Stimulated activated memory B cell treated with anti-CD40 and anti-IgM and Interleukin-4, amounts not matched to agents 10 μg/mL and 1 μg/mL and 100 μg/mL, for 72 hours (primary cell): ENCODE measurements at regions not wholly inside any gene's neighbourhood (a gene's known extent, or its start where the extent isn't known, plus 50 kb on each side); places are given as distances from the start of the nearest gene placed in this dataset.
"Not testable (repeated sequence)": the region's sequence is repeated elsewhere in the genome, so short reads cannot be mapped to it uniquely, and the experiment has no call there.

Source experiments
- ATAC-seq: fragments of 150-1000 bp; cut with Tn5 transposase; 2 replicates; pipeline ENCODE4 v1.10.0; 2021
- H3K27ac Mint-ChIP-seq: one replicate; pipeline ENCODE4 v1.8.0; 2022; ENCODE audit warnings: mild to moderate bottlenecking, mixed read lengths
- H3K27me3 Mint-ChIP-seq: one replicate; pipeline ENCODE4 v1.8.0; 2022; ENCODE audit warnings: mixed read lengths
- H3K36me3 Mint-ChIP-seq: one replicate; pipeline ENCODE4 v1.8.0; 2022; ENCODE audit warnings: mixed read lengths
- H3K4me1 Mint-ChIP-seq: one replicate; pipeline ENCODE4 v1.8.0; 2022; ENCODE audit warnings: mixed read lengths
- H3K4me3 Mint-ChIP-seq: one replicate; pipeline ENCODE4 v1.8.0; 2022; ENCODE audit warnings: mild to moderate bottlenecking, moderate library complexity, mixed read lengths
- H3K9me3 Mint-ChIP-seq: one replicate; pipeline ENCODE4 v1.8.0; 2022; ENCODE audit warnings: mixed read lengths

- no peaks in the 10 kb centered on the region for H3K4me1 Mint-ChIP-seq
- peaks cover 19% of the 10 kb centered on the region for H3K9me3 Mint-ChIP-seq
- H3K27ac Mint-ChIP-seq = no peak overlapping the region
- H3K4me3 Mint-ChIP-seq = no peak overlapping the region
- H3K27me3 Mint-ChIP-seq = no peaks in the 10 kb centered on the region
- no peaks in the 10 kb centered on the region for H3K36me3 Mint-ChIP-seq
- no peak for ATAC-seq
Observed at GRCh38 chr9:65432722-65433323, 147.8 kb upstream of the FOXD4L5 start.

GRCh38 chr9:65432051-65432450 lies 147.0 kb upstream of the FOXD4L5 start:
- no peak overlapping the region for H3K27ac Mint-ChIP-seq
- H3K9me3 Mint-ChIP-seq = peaks cover 15% of the 10 kb centered on the region
- ATAC-seq = no peak
- H3K36me3 Mint-ChIP-seq = no peaks in the 10 kb centered on the region
- no peak overlapping the region for H3K4me3 Mint-ChIP-seq
- H3K4me1 Mint-ChIP-seq = no peaks in the 10 kb centered on the region
- no peaks in the 10 kb centered on the region for H3K27me3 Mint-ChIP-seq

- no peak for ATAC-seq
- Mint-ChIP-seq H3K4me1 (peaks cover 5% of the 10 kb centered on the region), H3K36me3 (no peaks in the 10 kb centered on the region), H3K27me3 (no peaks in the 10 kb centered on the region), H3K4me3 (no peak overlapping the region), H3K27ac (no peak overlapping the region), H3K9me3 (peaks cover 21% of the 10 kb centered on the region)
Observed at GRCh38 chr9:65430221-65430620, 145.2 kb upstream of the FOXD4L5 start.

GRCh38 chr9:65427361-65427760 lies 142.4 kb upstream of the FOXD4L5 start:
- H3K36me3 Mint-ChIP-seq, ATAC-seq, H3K4me3 Mint-ChIP-seq, H3K27me3 Mint-ChIP-seq, H3K27ac Mint-ChIP-seq, H3K4me1 Mint-ChIP-seq: not testable (repeated sequence)
- H3K9me3 Mint-ChIP-seq = peaks cover 17% of the 10 kb centered on the region

GRCh38 chr9:65426813-65427212 lies 141.8 kb upstream of the FOXD4L5 start:
- peaks cover 15% of the 10 kb centered on the region for H3K9me3 Mint-ChIP-seq
- not testable (repeated sequence) for H3K4me3 Mint-ChIP-seq, H3K27ac Mint-ChIP-seq, ATAC-seq, H3K4me1 Mint-ChIP-seq, H3K36me3 Mint-ChIP-seq, H3K27me3 Mint-ChIP-seq

- H3K4me3 Mint-ChIP-seq = no peak overlapping the region
- no peak for ATAC-seq
Observed at GRCh38 chr9:65426231-65426630, 141.2 kb upstream of the FOXD4L5 start.

GRCh38 chr9:65425183-65425582 lies 140.2 kb upstream of the FOXD4L5 start:
- ATAC-seq, H3K27me3 Mint-ChIP-seq, H3K4me1 Mint-ChIP-seq, H3K4me3 Mint-ChIP-seq, H3K27ac Mint-ChIP-seq, H3K36me3 Mint-ChIP-seq: not testable (repeated sequence)
- H3K9me3 Mint-ChIP-seq = peaks cover 23% of the 10 kb centered on the region

More at GRCh38 chr9:65426231-65426630, 141.2 kb upstream of the FOXD4L5 start:
- H3K9me3 Mint-ChIP-seq = peaks cover 21% of the 10 kb centered on the region
- no peaks in the 10 kb centered on the region for H3K27me3 Mint-ChIP-seq
- no peaks in the 10 kb centered on the region for H3K36me3 Mint-ChIP-seq
- H3K4me1 Mint-ChIP-seq = peaks cover 6% of the 10 kb centered on the region
- H3K27ac Mint-ChIP-seq = no peak overlapping the region

- H3K4me3 Mint-ChIP-seq, H3K36me3 Mint-ChIP-seq, H3K4me1 Mint-ChIP-seq, H3K27ac Mint-ChIP-seq, ATAC-seq, H3K27me3 Mint-ChIP-seq: not testable (repeated sequence)
- H3K9me3 Mint-ChIP-seq = peaks cover 26% of the 10 kb centered on the region
Observed at GRCh38 chr9:65424437-65424984, 139.5 kb upstream of the FOXD4L5 start.

- peak; percentile 27 for ATAC-seq
- not testable (repeated sequence) for H3K36me3 Mint-ChIP-seq, H3K27ac Mint-ChIP-seq, H3K4me3 Mint-ChIP-seq, H3K4me1 Mint-ChIP-seq, H3K27me3 Mint-ChIP-seq
- peaks cover 26% of the 10 kb centered on the region for H3K9me3 Mint-ChIP-seq
Observed at GRCh38 chr9:65423691-65424436, 138.9 kb upstream of the FOXD4L5 start.

GRCh38 chr9:65422966-65423690 lies 138.1 kb upstream of the FOXD4L5 start:
- ATAC-seq = peak; percentile 40
- not testable (repeated sequence) for H3K27me3 Mint-ChIP-seq, H3K36me3 Mint-ChIP-seq, H3K4me3 Mint-ChIP-seq, H3K27ac Mint-ChIP-seq, H3K4me1 Mint-ChIP-seq
- peaks cover 26% of the 10 kb centered on the region for H3K9me3 Mint-ChIP-seq

- peaks cover 26% of the 10 kb centered on the region for H3K9me3 Mint-ChIP-seq
Observed at GRCh38 chr9:65421486-65421885, 136.5 kb upstream of the FOXD4L5 start.

GRCh38 chr9:65420771-65421170 lies 135.8 kb upstream of the FOXD4L5 start:
- peaks cover 6% of the 10 kb centered on the region for H3K4me1 Mint-ChIP-seq
- no peak for ATAC-seq

More at GRCh38 chr9:65421486-65421885, 136.5 kb upstream of the FOXD4L5 start:
- not testable (repeated sequence) for H3K27ac Mint-ChIP-seq, H3K4me1 Mint-ChIP-seq, H3K36me3 Mint-ChIP-seq, H3K4me3 Mint-ChIP-seq, H3K27me3 Mint-ChIP-seq, ATAC-seq

GRCh38 chr9:65418966-65419365 lies 134.0 kb upstream of the FOXD4L5 start:
- peaks cover 25% of the 10 kb centered on the region for H3K9me3 Mint-ChIP-seq
- H3K27ac Mint-ChIP-seq, H3K4me1 Mint-ChIP-seq, H3K36me3 Mint-ChIP-seq, H3K27me3 Mint-ChIP-seq, H3K4me3 Mint-ChIP-seq, ATAC-seq: not testable (repeated sequence)

More at GRCh38 chr9:65420771-65421170, 135.8 kb upstream of the FOXD4L5 start:
- Mint-ChIP-seq H3K9me3 (peaks cover 26% of the 10 kb centered on the region), H3K4me3 (no peak overlapping the region), H3K36me3 (no peaks in the 10 kb centered on the region), H3K27me3 (no peaks in the 10 kb centered on the region), H3K27ac (no peak overlapping the region)

- H3K4me3 Mint-ChIP-seq, H3K36me3 Mint-ChIP-seq, H3K27ac Mint-ChIP-seq, ATAC-seq, H3K4me1 Mint-ChIP-seq, H3K27me3 Mint-ChIP-seq: not testable (repeated sequence)
- H3K9me3 Mint-ChIP-seq = peaks cover 28% of the 10 kb centered on the region
Observed at GRCh38 chr9:65416948-65417347, 131.9 kb upstream of the FOXD4L5 start.

GRCh38 chr9:65414249-65414648 lies 129.2 kb upstream of the FOXD4L5 start:
- H3K9me3 Mint-ChIP-seq = peaks cover 16% of the 10 kb centered on the region
- not testable (repeated sequence) for H3K4me3 Mint-ChIP-seq, H3K4me1 Mint-ChIP-seq, H3K27me3 Mint-ChIP-seq, ATAC-seq, H3K27ac Mint-ChIP-seq, H3K36me3 Mint-ChIP-seq
